ENCODE measurements at regions not wholly inside any gene's neighbourhood (a gene's known extent, or its start where the extent isn't known, plus 50 kb on each side); places are given as distances from the start of the nearest gene placed in this dataset.

- H4K20me1 ChIP-seq (ENCODE audit: insufficient read depth) = no peaks in the 10 kb centered on the region
- CTCF ChIA-PET = interaction anchor here (0.6 kb wide), 1 partner anchor 510 kb away, joined by 4 read pairs; no protein-coding TSS in a partner anchor
- POLR2A ChIA-PET (ENCODE audit: unreplicated experiment) = no interaction called here
- no peak overlapping the region for H3K27ac ChIP-seq
- no peak for TF ChIP-seq EZH2 (IDR thresholded peaks at IDR 0.05; ENCODE audit: low read depth)
- TF ChIP-seq CTCF (conservative IDR thresholded peaks at IDR 0.05) = no peak
- H3K9me3 ChIP-seq (ENCODE audit: insufficient read depth, low read depth) = no peaks in the 10 kb centered on the region
- no peaks in the 10 kb centered on the region for H3K36me3 ChIP-seq (ENCODE audit: low read depth)
- H3K9me2 ChIP-seq (ENCODE audit: insufficient read depth) = no peaks in the 10 kb centered on the region
- no peaks in the 10 kb centered on the region for H3K4me1 ChIP-seq (replicated peaks; ENCODE audit: insufficient read depth)
- intact Hi-C loops (cut with micrococcal nuclease; ENCODE audit: unreplicated experiment) = no loop called here
- H3K4me3 ChIP-seq = no peak overlapping the region
- no peaks in the 10 kb centered on the region for H3F3A ChIP-seq (ENCODE audit: insufficient read depth, low read depth)
- no TSS peak for BruUV-seq (replicated peaks)
- no peaks in the 10 kb centered on the region for H3K79me2 ChIP-seq (ENCODE audit: low read depth)
- H3K4me2 ChIP-seq = no peak overlapping the region
- no peak overlapping the region for H2AFZ ChIP-seq
- no peak for DNase-seq
- H3K27me3 ChIP-seq (ENCODE audit: insufficient read depth, low read depth) = peaks cover 5% of the 10 kb centered on the region; the same call in 1 of the 2 replicates
These were observed 86.5 kb upstream of the KAZN start for GRCh38 chr1:14511796-14512585.

GRCh38 chr1:14513111-14513510 lies 85.4 kb upstream of the KAZN start:
- POLR2A ChIA-PET (ENCODE audit: unreplicated experiment) = no interaction called here
- Histone ChIP-seq H3K27me3 (ENCODE audit: insufficient read depth, low read depth) (peaks cover 5% of the 10 kb centered on the region; the same call in 1 of the 2 replicates), H3K4me2 (no peak overlapping the region), H3K79me2 (ENCODE audit: low read depth) (no peaks in the 10 kb centered on the region), H3K36me3 (ENCODE audit: low read depth) (no peaks in the 10 kb centered on the region), H3K4me3 (no peak overlapping the region), H3K9me3 (ENCODE audit: insufficient read depth, low read depth) (no peaks in the 10 kb centered on the region), H4K20me1 (ENCODE audit: insufficient read depth) (no peaks in the 10 kb centered on the region), H3K9me2 (ENCODE audit: insufficient read depth) (no peaks in the 10 kb centered on the region), H3K4me1 (replicated peaks; ENCODE audit: insufficient read depth) (no peaks in the 10 kb centered on the region), H2AFZ (no peak overlapping the region), H3F3A (ENCODE audit: insufficient read depth, low read depth) (no peaks in the 10 kb centered on the region), H3K27ac (no peak overlapping the region)
- CTCF ChIA-PET = no interaction called here
- intact Hi-C loops (cut with micrococcal nuclease; ENCODE audit: unreplicated experiment) = no loop called here
- no peak for TF ChIP-seq EZH2 (IDR thresholded peaks at IDR 0.05; ENCODE audit: low read depth)
- no peak for TF ChIP-seq CTCF (conservative IDR thresholded peaks at IDR 0.05)
- no TSS peak for BruUV-seq (replicated peaks)
- no peak for DNase-seq

- Histone ChIP-seq H4K20me1 (ENCODE audit: insufficient read depth) (no peaks in the 10 kb centered on the region), H3F3A (ENCODE audit: insufficient read depth, low read depth) (no peaks in the 10 kb centered on the region), H3K36me3 (ENCODE audit: low read depth) (no peaks in the 10 kb centered on the region), H2AFZ (no peak overlapping the region), H3K27me3 (ENCODE audit: insufficient read depth, low read depth) (peaks cover 5% of the 10 kb centered on the region; the same call in 1 of the 2 replicates), H3K9me3 (ENCODE audit: insufficient read depth, low read depth) (no peaks in the 10 kb centered on the region), H3K4me3 (no peak overlapping the region), H3K79me2 (ENCODE audit: low read depth) (no peaks in the 10 kb centered on the region), H3K4me1 (replicated peaks; ENCODE audit: insufficient read depth) (no peaks in the 10 kb centered on the region), H3K4me2 (no peak overlapping the region), H3K9me2 (ENCODE audit: insufficient read depth) (no peaks in the 10 kb centered on the region), H3K27ac (no peak overlapping the region)
- no peak for DNase-seq
- no TSS peak for BruUV-seq (replicated peaks)
- ChIA-PET POLR2A (ENCODE audit: unreplicated experiment) (no interaction called here), CTCF (no interaction called here)
- TF ChIP-seq EZH2 (IDR thresholded peaks at IDR 0.05; ENCODE audit: low read depth) (no peak), CTCF (conservative IDR thresholded peaks at IDR 0.05) (no peak)
- intact Hi-C loops (cut with micrococcal nuclease; ENCODE audit: unreplicated experiment) = no loop called here
These were observed 83.7 kb upstream of the KAZN start for GRCh38 chr1:14514739-14515138.

Measured in PC-9 (cell line).